ENCODE measurements at regions not wholly inside any gene's neighbourhood (a gene's known extent, or its start where the extent isn't known, plus 50 kb on each side); places are given as distances from the start of the nearest gene placed in this dataset.

DNA sequence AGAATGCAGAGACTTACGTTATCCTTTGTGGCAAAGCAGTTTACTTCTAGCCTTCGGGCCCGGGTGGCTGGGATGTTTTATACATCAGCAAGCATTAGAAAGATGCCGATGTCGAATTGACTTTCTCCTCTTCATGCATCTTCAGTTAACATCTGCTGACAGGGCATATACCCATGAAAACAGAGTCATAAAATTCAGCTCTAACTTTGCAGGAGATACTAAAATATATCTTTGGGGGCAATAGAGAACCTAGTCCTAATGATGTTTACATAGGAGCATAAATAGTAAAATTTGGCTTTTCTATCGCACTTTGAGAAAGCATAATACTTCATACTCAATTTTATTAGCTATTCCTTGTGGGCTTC, 247.9 kb downstream of the PRELID2 start:
- H3K9me3 ChIP-seq (ENCODE audit: control insufficient read depth, low read depth, low read length) = no peaks in the 10 kb centered on the region
- FAIRE-seq = no peak

DNA sequence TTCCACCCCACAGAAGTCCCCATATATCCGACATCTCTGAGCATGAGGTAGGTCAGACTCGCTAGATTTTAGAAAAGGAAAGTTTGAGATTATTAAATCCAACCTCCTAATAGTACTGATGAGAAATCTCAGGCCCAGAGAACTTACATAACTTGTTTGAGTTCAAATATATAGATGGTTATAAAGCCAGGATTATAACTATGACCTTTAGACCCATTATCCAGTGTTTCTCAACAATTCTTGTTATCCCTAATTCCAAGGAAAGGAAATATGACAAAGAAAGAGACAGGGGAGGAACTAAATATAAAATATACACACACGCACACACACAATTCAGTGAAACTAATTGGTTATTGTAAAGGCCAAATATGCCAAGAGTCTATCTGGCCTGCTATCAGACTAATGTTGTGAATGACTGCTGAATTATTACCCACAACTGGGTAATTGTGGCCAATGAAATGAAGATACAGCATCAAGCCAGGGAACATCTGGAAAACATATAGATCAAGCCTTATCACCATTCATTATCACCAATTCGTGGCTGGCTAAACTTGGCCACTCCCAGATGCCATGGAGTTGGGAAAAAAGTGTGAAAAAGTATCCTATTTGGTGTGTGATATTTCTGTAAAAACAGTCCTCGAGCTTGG, 248.4 kb downstream of the PRELID2 start:
- no peak overlapping the region for H3K4me2 ChIP-seq (ENCODE audit: control insufficient read depth, extremely low read depth, insufficient read depth, low read depth, low read length)
- no peaks in the 10 kb centered on the region for H3K36me3 ChIP-seq (ENCODE audit: control insufficient read depth in 2 of 2, extremely low read depth in 1 of 2, insufficient read depth in 2 of 2, low read length in 2 of 2)
- TF ChIP-seq, protein P1, sequence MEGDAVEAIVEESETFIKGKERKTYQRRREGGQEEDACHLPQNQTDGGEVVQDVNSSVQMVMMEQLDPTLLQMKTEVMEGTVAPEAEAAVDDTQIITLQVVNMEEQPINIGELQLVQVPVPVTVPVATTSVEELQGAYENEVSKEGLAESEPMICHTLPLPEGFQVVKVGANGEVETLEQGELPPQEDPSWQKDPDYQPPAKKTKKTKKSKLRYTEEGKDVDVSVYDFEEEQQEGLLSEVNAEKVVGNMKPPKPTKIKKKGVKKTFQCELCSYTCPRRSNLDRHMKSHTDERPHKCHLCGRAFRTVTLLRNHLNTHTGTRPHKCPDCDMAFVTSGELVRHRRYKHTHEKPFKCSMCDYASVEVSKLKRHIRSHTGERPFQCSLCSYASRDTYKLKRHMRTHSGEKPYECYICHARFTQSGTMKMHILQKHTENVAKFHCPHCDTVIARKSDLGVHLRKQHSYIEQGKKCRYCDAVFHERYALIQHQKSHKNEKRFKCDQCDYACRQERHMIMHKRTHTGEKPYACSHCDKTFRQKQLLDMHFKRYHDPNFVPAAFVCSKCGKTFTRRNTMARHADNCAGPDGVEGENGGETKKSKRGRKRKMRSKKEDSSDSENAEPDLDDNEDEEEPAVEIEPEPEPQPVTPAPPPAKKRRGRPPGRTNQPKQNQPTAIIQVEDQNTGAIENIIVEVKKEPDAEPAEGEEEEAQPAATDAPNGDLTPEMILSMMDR (optimal IDR thresholded peaks at IDR 0.05 in 1 of 3, IDR thresholded peaks at IDR 0.05 in 1 of 3, conservative IDR thresholded peaks at IDR 0.05 in 1 of 3; ENCODE audit: extremely low read depth in 1 of 3, insufficient read depth in 2 of 3, low read length in 3 of 3) = no peak
- no peak for TF ChIP-seq EZH2 (IDR thresholded peaks at IDR 0.05; ENCODE audit: low read length)
- H3K79me2 ChIP-seq (ENCODE audit: control insufficient read depth, insufficient read depth, low read length) = no peaks in the 10 kb centered on the region
- H3K4me1 ChIP-seq (ENCODE audit: control insufficient read depth, extremely low read depth, insufficient read depth, low read length) = peaks cover 4% of the 10 kb centered on the region
- no peaks in the 10 kb centered on the region for H3K9me3 ChIP-seq (ENCODE audit: control insufficient read depth, low read depth, low read length)
- H4K20me1 ChIP-seq (ENCODE audit: control insufficient read depth, extremely low read depth, insufficient read depth, low read length) = no peaks in the 10 kb centered on the region
- dilution Hi-C loops (cut with MboI; ENCODE audit: extremely low pct_ligation_motif_present, low sequenced_read_pairs) = no loop called here
- no peaks in the 10 kb centered on the region for H3K9me1 ChIP-seq (ENCODE audit: control insufficient read depth, extremely low read depth, insufficient read depth, low read length)
- H3K9ac ChIP-seq (ENCODE audit: control insufficient read depth, extremely low read depth, insufficient read depth, low read length) = no peak overlapping the region
- H2AFZ ChIP-seq (ENCODE audit: control insufficient read depth, low read length) = no peak overlapping the region
- H3K27me3 ChIP-seq (ENCODE audit: control insufficient read depth, extremely low read depth, insufficient read depth, low read length) = no peaks in the 10 kb centered on the region
- H3K4me3 ChIP-seq (ENCODE audit: control insufficient read depth in 2 of 3, extremely low read depth in 1 of 3, insufficient read depth in 2 of 3, low read depth in 1 of 3, low read length in 3 of 3) = no peak overlapping the region
- H3K27ac ChIP-seq (ENCODE audit: control insufficient read depth, insufficient read depth, low read length) = no peak overlapping the region
- no peak for FAIRE-seq
- DNase-seq (ENCODE audit: low read depth, low spot score) = no peak

More for the DNA sequence above, 247.9 kb downstream of the PRELID2 start:
- Histone ChIP-seq H3K4me3 (ENCODE audit: control insufficient read depth in 2 of 3, extremely low read depth in 1 of 3, insufficient read depth in 2 of 3, low read depth in 1 of 3, low read length in 3 of 3) (no peak overlapping the region), H3K4me1 (ENCODE audit: control insufficient read depth, extremely low read depth, insufficient read depth, low read length) (peaks cover 4% of the 10 kb centered on the region), H3K27ac (ENCODE audit: control insufficient read depth, insufficient read depth, low read length) (no peak overlapping the region), H2AFZ (ENCODE audit: control insufficient read depth, low read length) (no peak overlapping the region), H3K9me1 (ENCODE audit: control insufficient read depth, extremely low read depth, insufficient read depth, low read length) (no peaks in the 10 kb centered on the region), H4K20me1 (ENCODE audit: control insufficient read depth, extremely low read depth, insufficient read depth, low read length) (no peaks in the 10 kb centered on the region), H3K36me3 (ENCODE audit: control insufficient read depth in 2 of 2, extremely low read depth in 1 of 2, insufficient read depth in 2 of 2, low read length in 2 of 2) (no peaks in the 10 kb centered on the region), H3K79me2 (ENCODE audit: control insufficient read depth, insufficient read depth, low read length) (no peaks in the 10 kb centered on the region), H3K4me2 (ENCODE audit: control insufficient read depth, extremely low read depth, insufficient read depth, low read depth, low read length) (no peak overlapping the region), H3K27me3 (ENCODE audit: control insufficient read depth, extremely low read depth, insufficient read depth, low read length) (no peaks in the 10 kb centered on the region), H3K9ac (ENCODE audit: control insufficient read depth, extremely low read depth, insufficient read depth, low read length) (no peak overlapping the region)
- no peak for DNase-seq (ENCODE audit: low read depth, low spot score)
- TF ChIP-seq, protein P1 (optimal IDR thresholded peaks at IDR 0.05 in 1 of 3, IDR thresholded peaks at IDR 0.05 in 1 of 3, conservative IDR thresholded peaks at IDR 0.05 in 1 of 3; ENCODE audit: extremely low read depth in 1 of 3, insufficient read depth in 2 of 3, low read length in 3 of 3) = no peak
- no peak for TF ChIP-seq EZH2 (IDR thresholded peaks at IDR 0.05; ENCODE audit: low read length)
- dilution Hi-C loops (cut with MboI; ENCODE audit: extremely low pct_ligation_motif_present, low sequenced_read_pairs) = no loop called here

Data from keratinocyte (primary cell).